AG09309 (cell line): ENCODE measurements at regions not wholly inside any gene's neighbourhood (a gene's known extent, or its start where the extent isn't known, plus 50 kb on each side); places are given as distances from the start of the nearest gene placed in this dataset.

Experiments
- DNase-seq: peaks from one replicate; pipeline ENCODE4 v3.0.0-alpha.2; 2010; ENCODE audit warnings: low read depth
- H3K4me3 ChIP-seq: 2 replicates; pipeline ENCODE4 v1.5.1; 2011; ENCODE audit warnings: mild to moderate bottlenecking, low read depth, low read length, moderate library complexity; ENCODE audit not compliant: control insufficient read depth
- CTCF ChIP-seq: IDR thresholded peaks from 2 replicates; pipeline ENCODE4 v1.5.1; 2011; ENCODE audit warnings: mild to moderate bottlenecking, low read depth, low read length, inconsistent platforms; ENCODE audit not compliant: insufficient read depth, control insufficient read depth; ENCODE audit errors: missing control alignments

GRCh38 chr10:91034042-91034441, 113.2 kb upstream of the ANKRD1 start:
- no peak for DNase-seq
- no peak for TF ChIP-seq CTCF
- H3K4me3 ChIP-seq: no peak overlapping the region

GRCh38 chr10:91034494-91035159, 113.7 kb upstream of the ANKRD1 start:
- no peak for DNase-seq

GRCh38 chr10:91035650-91036292, 114.9 kb upstream of the ANKRD1 start:
- H3K4me3 ChIP-seq: no peak overlapping the region
- no peak for TF ChIP-seq CTCF
- no peak for DNase-seq

More at GRCh38 chr10:91034494-91035159, 113.7 kb upstream of the ANKRD1 start:
- no peak overlapping the region for H3K4me3 ChIP-seq
- no peak for TF ChIP-seq CTCF

- DNase-seq: no peak
- TF ChIP-seq CTCF: no peak
- H3K4me3 ChIP-seq: no peak overlapping the region
Measured at GRCh38 chr10:91036807-91037411, 116.0 kb upstream of the ANKRD1 start.

- H3K4me3 ChIP-seq: no peak overlapping the region
- no peak for TF ChIP-seq CTCF
- no peak for DNase-seq
Measured at GRCh38 chr10:91038971-91039370, 118.1 kb upstream of the ANKRD1 start.

- no peak for TF ChIP-seq CTCF
- DNase-seq: no peak
- no peak overlapping the region for H3K4me3 ChIP-seq
Measured at GRCh38 chr10:91040343-91040742, 119.5 kb upstream of the ANKRD1 start.

GRCh38 chr10:91042069-91042468, 121.2 kb upstream of the ANKRD1 start:
- H3K4me3 ChIP-seq: no peak overlapping the region
- no peak for DNase-seq
- TF ChIP-seq CTCF: no peak
